ENCODE measurements at regions not wholly inside any gene's neighbourhood (a gene's known extent, or its start where the extent isn't known, plus 50 kb on each side); places are given as distances from the start of the nearest gene placed in this dataset.

DNA sequence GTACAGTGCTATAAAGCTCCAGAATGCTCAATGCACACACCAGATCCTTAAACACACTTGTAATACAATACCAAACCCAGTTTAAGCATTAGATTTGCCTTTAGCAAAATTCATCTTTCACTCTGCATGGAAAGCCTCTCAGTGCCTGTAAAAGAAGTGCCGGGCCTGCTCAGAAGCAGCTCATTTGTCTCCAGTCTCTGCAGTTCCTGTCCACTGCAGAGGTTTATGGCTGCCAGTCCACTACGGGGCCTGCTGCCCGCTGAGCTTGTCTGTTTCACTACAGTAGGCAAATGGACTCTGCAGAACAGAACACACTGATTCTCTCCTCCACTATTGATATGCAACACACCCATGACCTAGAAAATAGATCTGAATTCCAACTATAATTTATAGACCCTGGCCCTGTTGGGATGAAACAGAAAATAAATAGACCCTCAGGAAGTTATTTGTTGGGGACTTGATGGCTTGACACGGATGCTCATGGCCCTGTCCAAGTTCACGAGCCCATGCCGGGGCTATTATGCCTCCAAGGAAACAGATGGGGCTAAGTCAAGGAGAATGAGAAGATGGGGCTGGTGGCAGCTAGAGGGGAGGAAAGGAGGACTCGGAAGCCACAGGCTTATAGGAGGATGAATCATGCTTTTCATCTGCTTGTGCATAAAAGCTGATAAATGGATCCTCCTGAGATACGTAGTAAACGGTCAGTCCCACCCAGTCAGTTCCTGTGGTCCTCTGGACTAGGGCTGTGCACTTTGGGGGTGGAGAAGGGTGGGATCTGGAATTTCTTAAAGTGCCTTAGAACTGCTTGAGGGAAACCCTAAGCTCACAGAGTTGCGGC is 416.8 kb upstream of the TENM4 start:
- POLR2A ChIA-PET, result no interaction called here
- CTCF ChIA-PET, result no interaction called here

DNA sequence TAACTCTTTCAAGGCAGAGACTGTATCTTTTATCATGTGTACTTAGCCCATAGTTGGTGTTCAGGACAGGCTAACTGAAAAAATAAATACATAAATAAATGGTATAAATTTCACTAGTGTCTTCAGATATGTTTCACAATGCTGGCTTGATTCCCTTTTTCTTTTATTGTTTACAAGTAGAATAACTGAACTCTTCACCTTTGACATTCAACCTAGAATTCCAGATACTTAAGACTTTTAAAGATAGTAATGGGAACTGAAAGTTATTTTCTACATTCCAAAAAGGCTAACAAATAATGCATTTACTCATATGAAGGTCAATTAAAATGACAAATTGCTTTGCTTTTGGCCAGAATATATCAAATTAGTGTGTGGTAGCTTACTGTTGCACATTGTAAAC is 411.3 kb upstream of the TENM4 start:
- ChIA-PET CTCF (no interaction called here), POLR2A (no interaction called here)

DNA sequence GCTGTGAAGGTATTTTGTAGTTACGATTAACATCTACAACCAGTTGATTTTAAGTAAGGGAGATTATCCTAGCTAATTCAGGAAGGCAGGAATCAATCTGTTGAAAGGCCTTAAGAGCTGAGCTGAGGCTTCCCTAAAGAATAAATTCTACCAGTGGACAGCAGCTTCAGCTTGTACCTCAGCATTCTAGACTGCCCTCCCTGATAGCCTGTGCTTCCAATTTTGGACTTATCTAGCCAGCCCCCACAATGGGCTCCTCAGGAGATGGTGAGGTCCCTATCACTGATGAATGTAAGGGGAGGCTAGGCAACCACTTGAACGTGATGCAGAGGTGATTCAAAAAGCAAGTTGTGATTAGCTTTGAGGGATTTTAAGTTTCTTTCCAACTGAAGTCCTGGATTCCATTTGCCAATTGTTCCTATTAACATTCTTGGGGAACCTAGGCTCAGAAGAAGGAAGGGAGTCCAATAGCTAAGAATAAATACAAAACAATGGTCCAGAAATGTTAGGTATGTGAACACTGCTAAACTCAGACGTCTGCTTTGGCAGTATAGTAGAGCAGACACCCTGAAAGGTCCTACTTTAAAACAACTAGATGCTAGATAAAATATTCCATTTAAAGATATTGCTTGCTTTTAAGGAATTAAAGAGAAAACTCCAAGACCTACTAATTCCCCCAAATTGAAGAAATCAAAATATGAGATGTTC is 404.3 kb upstream of the TENM4 start:
- ChIA-PET CTCF (no interaction called here), POLR2A (no interaction called here)

DNA sequence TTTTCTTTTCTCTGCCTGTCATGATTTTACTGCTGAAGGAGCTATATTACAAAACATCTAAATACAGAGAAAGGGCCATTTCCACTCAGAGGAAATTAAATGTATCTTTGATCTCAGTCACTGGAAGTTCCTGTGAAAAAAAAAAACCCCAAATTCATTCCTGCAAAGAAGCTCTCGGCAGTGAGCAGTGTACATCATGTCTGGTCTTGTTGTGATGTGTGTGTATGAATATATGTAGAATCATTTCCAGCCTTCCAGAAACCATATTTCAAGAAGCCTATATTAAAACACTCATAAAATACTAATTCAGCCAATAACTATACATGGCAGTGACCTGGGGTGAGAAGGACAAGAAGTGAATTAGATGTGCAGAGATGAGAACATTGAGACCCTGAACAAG is 393.2 kb upstream of the TENM4 start:
- ChIA-PET CTCF (no interaction called here), POLR2A (no interaction called here)

DNA sequence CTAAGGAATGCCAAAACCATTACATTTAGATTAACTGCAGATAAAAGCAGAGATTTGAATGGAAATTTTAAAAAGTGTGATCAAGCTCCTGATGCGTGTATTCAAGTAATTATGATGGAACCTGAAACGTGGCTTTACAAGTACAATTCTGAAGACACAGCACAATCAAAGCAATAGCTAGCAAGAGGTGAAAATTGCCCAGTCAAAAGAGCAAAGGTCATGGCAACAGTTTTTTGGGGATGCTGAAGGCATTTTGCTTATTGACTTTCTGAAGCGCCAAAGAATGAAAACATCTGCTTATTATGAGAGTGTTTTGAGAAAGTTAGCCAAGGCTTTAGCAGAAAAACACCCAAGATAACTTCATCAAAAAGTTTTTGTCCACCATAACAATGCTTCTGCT is 389.6 kb upstream of the TENM4 start:
- CTCF ChIA-PET, result no interaction called here

DNA sequence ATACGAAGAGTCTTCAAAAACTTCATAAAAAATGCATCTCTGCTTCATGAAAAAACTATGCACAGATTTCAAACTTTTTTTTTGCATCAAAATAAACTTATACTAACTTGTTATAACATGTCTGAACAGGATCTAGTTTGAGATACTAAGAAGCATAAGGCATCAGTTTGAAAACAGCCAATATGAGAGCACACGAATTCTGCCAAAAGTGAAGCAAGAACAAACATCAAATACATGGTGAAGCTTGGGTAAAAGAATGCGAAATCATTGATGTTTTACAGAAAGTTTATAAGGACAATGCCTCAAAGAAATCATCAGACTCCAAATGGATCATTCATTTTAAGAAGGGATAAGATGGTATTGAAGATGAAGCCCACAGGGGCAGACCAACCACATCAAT is 389.1 kb upstream of the TENM4 start:
- ChIA-PET POLR2A (no interaction called here), CTCF (no interaction called here)

More for the DNA sequence above, 389.6 kb upstream of the TENM4 start:
- POLR2A ChIA-PET, result no interaction called here

DNA sequence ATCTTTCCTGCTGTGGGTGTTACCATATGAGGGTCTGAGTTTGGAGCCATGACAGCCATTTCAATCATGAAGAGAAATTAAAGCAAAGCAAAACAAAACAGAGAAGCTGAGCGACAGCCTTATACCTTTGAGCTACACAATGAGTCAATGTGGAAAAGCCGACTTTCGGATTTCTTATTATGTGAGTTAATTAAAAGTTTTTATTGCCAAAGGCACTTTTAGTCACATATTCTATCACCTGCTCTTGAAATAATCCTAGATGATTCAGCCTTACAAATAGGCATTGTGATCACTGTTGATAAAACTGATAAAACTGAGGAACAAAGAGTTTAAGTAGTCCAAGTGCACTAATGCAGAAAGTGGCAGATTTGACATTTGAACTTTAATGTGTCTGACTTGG is 381.9 kb upstream of the TENM4 start:
- POLR2A ChIA-PET, result no interaction called here
- CTCF ChIA-PET, result no interaction called here

DNA sequence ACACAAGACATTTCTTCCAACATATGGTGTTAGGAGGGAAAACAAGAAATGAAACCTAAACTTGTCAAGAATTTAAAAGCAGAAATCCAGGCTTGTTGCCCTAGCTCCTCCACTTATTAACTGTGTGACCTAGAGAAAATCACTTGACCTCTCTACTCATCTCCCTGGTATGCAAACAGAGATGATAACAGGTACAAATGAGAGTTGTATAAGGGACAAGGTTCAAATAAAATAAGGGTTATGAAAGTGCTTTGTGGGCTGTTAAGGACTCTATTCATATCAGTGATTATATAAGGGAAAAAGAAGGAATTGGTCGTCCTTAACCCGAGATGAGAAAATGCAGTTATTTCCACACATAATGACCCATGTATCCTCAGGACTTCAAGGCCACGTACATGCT is 372.7 kb upstream of the TENM4 start:
- CTCF ChIA-PET, result no interaction called here

DNA sequence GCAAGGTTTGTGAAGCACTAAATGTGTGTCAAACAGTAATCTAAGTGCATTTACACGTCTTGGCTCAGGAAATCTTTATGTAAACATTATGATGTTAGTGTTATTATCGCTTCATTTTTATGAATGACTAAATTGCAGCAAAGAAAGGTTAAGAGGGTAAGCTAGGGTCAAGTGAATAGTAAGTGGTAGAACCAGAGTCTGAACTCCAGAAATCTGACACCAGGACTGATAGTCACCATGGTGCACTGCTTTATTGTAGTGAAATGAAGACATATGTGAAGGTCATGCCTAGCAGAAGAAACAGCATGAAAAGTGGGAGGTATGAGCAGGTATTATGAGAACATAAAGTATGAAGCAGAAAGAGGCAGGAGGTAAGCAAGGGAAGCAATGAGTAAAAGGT is 368.7 kb upstream of the TENM4 start:
- CTCF ChIA-PET, result no interaction called here
- POLR2A ChIA-PET, result no interaction called here

More for the DNA sequence above, 372.7 kb upstream of the TENM4 start:
- POLR2A ChIA-PET, result no interaction called here

DNA sequence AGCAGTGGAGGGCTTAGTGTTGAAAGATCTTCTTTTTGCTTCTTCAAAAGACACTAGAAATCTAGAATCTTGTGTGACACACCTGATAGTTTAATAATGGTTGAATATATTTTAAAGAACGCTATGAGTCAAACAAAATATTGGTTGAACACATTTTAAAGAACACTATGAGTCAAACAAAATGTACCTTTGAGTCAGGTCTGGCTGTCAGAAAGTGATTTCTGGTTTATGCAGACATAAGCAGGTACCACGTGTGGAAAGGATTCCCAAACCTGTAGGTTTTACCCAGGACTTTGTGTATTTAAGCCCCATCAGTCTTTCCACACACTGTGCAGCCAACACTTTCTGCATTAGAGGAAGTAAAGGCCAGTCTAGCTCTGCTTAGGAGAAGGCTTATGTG is 366.7 kb upstream of the TENM4 start:
- ChIA-PET POLR2A (no interaction called here), CTCF (no interaction called here)

DNA sequence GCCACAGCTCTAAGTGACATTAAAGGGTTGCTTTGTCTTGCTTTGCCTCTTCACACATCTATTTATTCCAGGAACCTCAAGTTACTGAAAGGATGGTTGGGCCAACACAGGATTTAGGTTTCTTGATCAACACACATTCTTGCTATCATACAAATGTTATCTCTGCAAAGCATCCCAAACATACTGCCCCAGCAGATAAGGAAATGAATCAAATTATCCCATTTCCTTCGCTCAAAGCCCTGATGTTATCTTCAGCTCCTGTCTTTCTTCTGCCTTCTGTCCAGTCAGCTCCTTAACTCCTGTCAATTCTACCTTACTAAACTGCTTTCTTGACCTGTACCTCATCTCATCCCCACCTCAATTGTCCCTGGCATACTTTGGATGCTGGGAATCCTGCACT is 355.9 kb upstream of the TENM4 start:
- CTCF ChIA-PET, result no interaction called here
- POLR2A ChIA-PET, result no interaction called here

DNA sequence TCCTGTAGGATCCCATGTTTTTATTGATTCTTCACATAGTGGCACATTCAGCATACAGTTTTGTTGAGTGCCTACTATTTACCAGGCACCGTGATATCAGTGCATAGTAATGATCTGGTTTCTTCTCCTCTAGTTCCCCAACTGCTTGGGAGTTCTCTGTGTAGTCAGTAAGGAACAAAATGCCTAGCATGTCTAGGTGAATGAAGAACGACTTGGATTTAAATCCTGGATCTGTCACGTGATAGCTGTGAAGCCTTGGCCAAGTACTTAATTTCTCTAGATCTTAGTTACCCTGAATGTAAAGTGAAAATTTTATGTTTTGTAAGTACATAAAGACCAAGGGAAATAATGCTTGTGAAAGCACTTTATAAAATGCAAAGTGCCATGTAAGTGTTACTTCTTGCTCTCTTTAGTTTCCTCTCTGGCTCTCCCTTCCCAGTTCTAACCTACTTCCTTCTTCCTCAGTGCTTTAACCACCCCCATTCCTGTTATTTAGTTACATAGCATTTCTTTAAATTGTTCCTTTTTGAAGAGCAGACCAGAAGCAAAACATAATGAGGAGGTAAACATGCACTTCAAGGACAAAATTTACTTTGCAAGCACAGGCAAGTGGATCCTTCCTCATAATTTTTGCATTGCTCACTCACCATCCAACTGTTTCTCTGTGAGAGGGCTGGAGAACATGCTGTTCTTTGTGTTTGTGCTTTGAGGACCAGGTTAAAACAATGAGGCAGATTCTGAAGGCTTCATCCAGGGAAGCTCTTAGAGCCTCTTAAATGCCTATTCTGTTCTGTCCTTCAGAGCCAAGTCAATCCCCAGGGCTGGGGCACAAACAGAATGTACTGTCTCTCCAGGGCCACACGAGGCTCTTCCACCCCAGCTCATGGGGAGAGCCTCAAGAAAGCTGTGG is 353.9 kb upstream of the TENM4 start:
- ChIA-PET POLR2A (no interaction called here), CTCF (no interaction called here)

DNA sequence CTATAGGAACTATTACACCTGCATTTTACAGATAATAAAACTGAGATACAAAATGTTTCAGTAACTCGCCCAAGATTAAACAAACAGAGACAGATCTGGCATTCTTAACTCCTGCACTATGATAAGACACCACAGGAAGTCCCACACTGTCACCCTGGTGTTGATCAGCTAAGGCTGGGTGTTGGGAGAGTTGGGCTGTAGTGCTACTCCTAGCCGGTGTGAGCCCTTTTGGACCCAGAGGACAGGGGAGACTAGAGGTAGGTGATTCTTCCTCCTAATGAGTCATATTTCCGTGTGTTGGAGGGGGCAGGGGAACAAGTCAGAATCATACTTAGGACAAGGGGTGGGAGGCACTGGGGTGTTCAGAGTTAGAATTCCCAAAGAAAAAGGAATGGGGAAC is 353.2 kb upstream of the TENM4 start:
- ChIA-PET CTCF (no interaction called here), POLR2A (no interaction called here)

DNA sequence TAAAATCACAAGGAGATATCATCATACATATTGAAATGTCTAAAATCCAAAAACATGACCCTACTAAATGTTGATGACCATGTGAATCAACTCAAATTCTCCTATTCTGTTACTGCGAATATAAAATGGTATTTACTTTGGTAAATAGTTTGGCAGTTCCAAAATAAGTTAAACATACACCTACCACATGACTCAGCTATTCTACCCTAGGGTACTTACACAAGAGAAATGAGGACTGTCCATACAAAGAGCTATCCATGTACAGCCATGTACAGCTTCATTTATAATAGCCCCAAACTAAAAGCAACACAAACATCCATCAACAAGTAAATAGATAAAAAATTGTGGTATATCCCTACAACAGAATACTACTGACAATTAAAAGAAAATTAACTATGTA is 346.1 kb upstream of the TENM4 start:
- CTCF ChIA-PET, result no interaction called here
- POLR2A ChIA-PET, result no interaction called here

DNA sequence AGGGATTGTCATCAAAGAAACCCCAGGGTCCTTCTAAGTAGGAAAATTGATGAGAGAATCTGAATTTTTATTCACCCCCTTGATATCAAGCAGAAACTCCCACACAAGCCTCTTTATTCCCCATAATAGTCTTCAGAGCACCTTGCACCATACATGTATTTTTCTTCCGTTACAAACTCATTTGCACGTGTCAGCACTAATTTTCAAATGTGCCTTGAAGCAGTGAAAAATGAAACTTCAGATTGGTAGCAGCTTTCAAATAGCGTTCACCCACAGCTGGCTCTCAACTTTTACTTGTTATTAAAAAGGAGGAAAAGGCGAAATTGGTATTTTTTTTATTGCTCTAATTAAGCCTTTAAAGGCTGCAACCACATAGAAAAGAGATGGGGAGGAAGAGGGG is 343.0 kb upstream of the TENM4 start:
- CTCF ChIA-PET, result no interaction called here
- POLR2A ChIA-PET, result no interaction called here

DNA sequence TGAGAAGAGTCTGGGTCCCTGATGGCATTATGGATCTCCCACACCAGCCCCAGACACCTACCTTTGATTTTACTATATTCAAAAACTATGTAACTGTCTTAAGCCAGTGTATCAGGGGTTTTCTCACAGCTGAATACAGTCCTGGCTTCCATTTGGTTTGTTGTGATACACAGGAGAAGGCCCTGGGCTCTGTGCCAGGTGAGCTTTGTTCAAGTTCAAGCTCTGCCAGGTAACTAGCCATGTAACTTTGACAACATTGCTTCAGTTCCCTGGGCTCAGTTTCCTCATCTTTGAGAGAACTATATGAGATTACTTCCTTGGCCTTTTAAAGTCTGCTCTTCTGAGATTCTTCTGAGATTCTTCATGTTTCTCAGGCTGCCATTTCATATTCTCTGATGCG is 327.5 kb upstream of the TENM4 start:
- ChIA-PET POLR2A (no interaction called here), CTCF (no interaction called here)

DNA sequence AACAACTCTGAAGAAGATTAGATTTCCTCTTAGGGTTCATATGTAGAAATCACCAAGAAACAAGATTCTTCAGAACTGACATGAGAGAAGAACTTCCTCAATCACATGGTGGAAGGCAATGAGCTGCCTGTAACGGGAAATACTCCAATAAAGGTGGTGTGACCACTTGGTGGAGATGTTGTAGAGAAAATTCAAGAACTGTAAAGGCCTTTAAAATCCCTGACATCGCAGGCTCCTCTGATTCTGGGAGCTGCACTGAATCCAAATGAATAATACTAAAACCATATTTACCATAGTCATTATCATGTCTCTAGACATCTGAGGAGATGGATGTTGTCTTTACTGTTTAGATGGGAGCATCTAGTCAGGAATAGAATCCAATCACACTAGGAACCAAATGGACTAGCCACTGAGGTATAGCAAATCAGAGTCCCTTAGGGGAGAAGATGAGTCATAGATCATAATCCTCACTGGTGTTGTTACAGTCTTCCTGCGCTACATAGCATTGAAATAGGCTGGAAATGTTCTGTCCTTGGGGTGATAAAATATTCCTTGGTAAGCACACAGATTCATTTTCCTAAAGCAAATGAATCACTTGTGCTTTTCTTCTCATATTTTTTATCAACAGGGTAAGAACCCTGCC is 321.6 kb upstream of the TENM4 start:
- CTCF ChIA-PET, result no interaction called here

DNA sequence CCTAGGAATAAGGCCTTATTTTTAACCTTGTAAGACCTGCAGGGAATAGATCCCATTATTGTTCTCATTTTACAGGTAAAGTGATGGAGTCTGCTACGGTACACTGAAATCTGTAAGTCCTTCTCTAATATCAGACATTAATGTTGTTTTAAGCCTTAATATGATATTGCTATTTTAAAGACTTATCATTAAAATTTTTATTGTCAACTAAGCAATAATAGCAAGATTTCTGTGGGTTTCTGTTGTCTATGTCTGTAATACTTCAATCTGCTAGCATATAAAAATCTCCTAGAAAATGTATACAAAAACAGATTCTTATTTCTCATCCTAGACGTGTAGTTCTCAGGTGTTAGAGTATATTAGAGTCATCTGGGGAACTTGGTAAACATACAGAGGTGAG is 317.5 kb upstream of the TENM4 start:
- ChIA-PET CTCF (no interaction called here), POLR2A (no interaction called here)

More for the DNA sequence above, 321.6 kb upstream of the TENM4 start:
- POLR2A ChIA-PET, result no interaction called here

DNA sequence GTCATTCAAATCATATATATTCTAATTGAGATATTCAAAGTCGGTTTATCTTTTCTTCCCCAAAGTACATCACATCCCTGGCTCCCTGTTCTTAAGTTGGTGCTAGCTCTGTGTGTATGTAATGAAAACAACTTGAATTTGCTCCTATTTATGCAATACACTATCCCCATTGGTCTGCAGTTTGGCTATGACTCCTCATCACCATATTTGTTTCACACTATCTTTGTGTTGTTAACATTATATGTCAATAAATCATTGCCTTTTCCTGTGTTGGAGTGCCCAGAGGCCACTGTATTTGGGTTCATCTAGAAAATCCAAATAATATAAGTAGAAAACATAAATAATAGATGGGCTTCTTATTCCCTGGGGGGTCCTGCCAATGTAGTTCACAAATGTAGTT is 306.6 kb upstream of the TENM4 start:
- CTCF ChIA-PET, result no interaction called here

DNA sequence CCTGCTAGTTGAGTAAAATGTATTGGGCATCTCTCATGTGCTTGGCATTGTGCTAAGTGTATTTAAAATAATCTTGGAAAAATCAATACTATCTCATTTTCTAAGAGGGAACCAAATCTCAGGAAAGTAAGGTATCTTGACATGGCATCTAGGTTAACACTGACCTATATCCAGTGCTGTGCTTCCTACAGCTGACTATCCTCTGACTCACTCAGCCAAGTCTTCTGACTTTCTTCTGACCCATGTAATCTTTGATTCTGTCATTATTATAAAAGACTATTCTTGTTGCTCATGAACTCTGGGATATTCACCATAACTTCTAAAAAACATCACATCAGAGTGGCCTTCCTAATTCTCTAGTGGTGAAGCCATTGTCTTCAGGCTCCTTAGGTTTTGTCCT is 304.1 kb upstream of the TENM4 start:
- CTCF ChIA-PET, result no interaction called here
- POLR2A ChIA-PET, result no interaction called here

More for the DNA sequence above, 306.6 kb upstream of the TENM4 start:
- POLR2A ChIA-PET, result no interaction called here

DNA sequence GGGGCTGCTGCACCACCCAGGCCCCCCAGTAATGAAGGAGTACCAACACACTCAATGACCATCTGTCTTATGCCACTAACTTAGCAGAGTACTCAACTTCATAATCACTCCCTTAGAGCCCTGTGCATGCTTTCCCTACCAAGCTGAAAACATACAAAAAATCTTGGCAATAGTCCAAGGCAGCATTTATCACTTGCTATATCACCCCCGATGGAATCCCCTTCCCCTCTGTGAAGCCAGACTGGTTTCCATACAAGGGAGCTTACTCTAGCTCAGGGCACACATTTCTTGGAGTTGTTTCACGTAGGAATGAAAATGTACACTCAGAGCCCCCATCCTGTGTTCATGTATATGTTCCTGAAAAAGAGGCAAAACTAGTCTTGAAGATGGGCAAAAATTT is 301.3 kb upstream of the TENM4 start:
- POLR2A ChIA-PET, result no interaction called here
- CTCF ChIA-PET, result no interaction called here
